Gastrocnemius medialis (tissue), 4 donors: ENCODE measurements at regions not wholly inside any gene's neighbourhood (a gene's known extent, or its start where the extent isn't known, plus 50 kb on each side); places are given as distances from the start of the nearest gene placed in this dataset.
"Not testable (repeated sequence)": the region's sequence is repeated elsewhere in the genome, so short reads cannot be mapped to it uniquely, and the experiment has no call there.

Experiments
- ATAC-seq, 2 donors: fragments of 150-250 bp; one replicate each; pipeline ENCODE4 v1.9.1; 2016
- DNase-seq, 2 donors: peaks; one replicate each; pipeline ENCODE4 v3.0.0-alpha.2; 2019
- H3K27ac ChIP-seq, 4 donors: fragments of 200-600 bp; sonication (generic); 1 replicate in 1 of 4; 2 replicates in 3 of 4; pipeline ENCODE4 v1.5.1; 2016 to 2018; ENCODE audit warnings: mild to moderate bottlenecking in 2 of 4, moderate library complexity in 1 of 4
- H3K27me3 ChIP-seq, 3 donors: fragments of 200-600 bp; sonication (generic) in 2 of 3; 1 replicate in 1 of 3; 2 replicates in 2 of 3; pipeline versions ENCODE4 v1.5.1 to v1.6.0; 2016 to 2019; ENCODE audit warnings: mild to moderate bottlenecking in 1 of 3, moderate library complexity in 1 of 3
- H3K36me3 ChIP-seq, 2 donors: fragments of 200-600 bp; sonication (generic) in 1 of 2; one replicate each; pipeline ENCODE4 v1.5.1; 2017 to 2018
- H3K4me1 ChIP-seq, 2 donors: fragments of 200-600 bp; sonication (generic) in 1 of 2; one replicate each; pipeline ENCODE4 v1.5.1; 2016 to 2017; ENCODE audit warnings: mild to moderate bottlenecking in 2 of 2
- H3K4me3 ChIP-seq, 4 donors: fragments of 200-600 bp; sonication (generic) in 3 of 4; 1 replicate in 1 of 4; 2 replicates in 3 of 4; pipeline ENCODE4 v1.5.1; 2016 to 2019; ENCODE audit warnings: mild to moderate bottlenecking in 2 of 4
- H3K9me3 ChIP-seq, 3 donors: fragments of 200-600 bp; sonication (generic) in 2 of 3; 1 replicate in 1 of 3; 2 replicates in 2 of 3; pipeline ENCODE4 v1.5.1; 2016 to 2019
- POLR2A ChIP-seq, 2 donors: fragments of 450-650 bp; IDR thresholded peaks; one replicate each; pipeline ENCODE4 v1.6.1; 2017; ENCODE audit warnings: antibody characterized with exemption in 2 of 2, mild to moderate bottlenecking in 2 of 2, moderate library complexity in 2 of 2
- in situ Hi-C, 4 donors: fragments of 200-750 bp; cut with MboI; loops; one replicate each; pipeline versions ENCODE4 v1.15.0 to v1.8.0; 2017; ENCODE audit warnings: low sequenced_read_pairs in 4 of 4
- intact Hi-C: fragments of 100-400 bp; cut with DNase I; formaldehyde crosslinking; loops from one replicate; pipeline ENCODE4 v1.15.1; 2023; ENCODE audit warnings: low total_unique reads
- TF ChIP-seq, protein P1 (sequence below), 5 experiments: fragments of 450-650 bp in 3 of 5; fragments of 200-600 bp in 2 of 5; sonication (generic) in 2 of 5; IDR thresholded peaks in 4 of 5; conservative IDR thresholded peaks in 1 of 5; 1 replicate in 4 of 5; 2 replicates in 1 of 5; pipeline ENCODE4 v1.5.1; 2016 to 2019; ENCODE audit warnings: antibody characterized with exemption in 5 of 5, mild to moderate bottlenecking in 3 of 5, moderate library complexity in 3 of 5

DNA sequence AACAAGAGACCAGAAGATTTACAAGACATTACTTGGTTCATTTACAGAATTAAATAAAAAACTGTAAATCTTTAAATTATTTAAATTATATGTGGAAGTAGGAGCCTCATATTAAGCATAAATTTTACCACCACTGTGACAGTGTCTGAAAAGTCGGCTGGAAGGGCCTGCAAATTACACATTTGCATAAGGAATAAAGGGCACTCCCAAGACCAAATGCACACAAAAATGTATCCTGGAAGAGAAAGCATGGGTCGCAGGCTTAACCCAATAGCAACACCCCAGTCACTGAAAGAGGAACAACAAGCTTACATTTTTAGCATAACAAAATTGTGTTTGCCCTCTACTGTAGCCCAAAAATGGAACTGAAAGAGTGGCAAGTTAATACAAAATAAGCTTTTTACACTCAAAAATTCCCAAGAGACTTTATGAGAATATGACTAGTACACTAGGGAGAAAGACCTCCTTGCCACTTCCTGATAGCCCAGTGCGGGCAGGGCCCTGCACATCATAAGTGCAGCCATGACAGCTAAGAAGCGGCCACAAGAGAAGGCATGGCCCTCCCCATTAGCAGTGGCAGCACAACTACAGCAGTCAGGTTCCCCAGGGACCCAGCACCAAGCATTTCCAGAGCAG, 482.0 kb downstream of the DTWD2 start:
- no peak for ATAC-seq
- Histone ChIP-seq H3K36me3 (no peaks in the 10 kb centered on the region), H3K27me3 (no peaks in the 10 kb centered on the region), H3K4me3 (no peak overlapping the region), H3K9me3 (no peaks in the 10 kb centered on the region), H3K4me1 (no peaks in the 10 kb centered on the region), H3K27ac (no peak overlapping the region)
- in situ Hi-C loops (no loop called here), intact Hi-C loops (no loop called here)
- no peak for DNase-seq
- no peak for TF ChIP-seq POLR2A (IDR thresholded peaks at IDR 0.05)
- TF ChIP-seq, protein P1, sequence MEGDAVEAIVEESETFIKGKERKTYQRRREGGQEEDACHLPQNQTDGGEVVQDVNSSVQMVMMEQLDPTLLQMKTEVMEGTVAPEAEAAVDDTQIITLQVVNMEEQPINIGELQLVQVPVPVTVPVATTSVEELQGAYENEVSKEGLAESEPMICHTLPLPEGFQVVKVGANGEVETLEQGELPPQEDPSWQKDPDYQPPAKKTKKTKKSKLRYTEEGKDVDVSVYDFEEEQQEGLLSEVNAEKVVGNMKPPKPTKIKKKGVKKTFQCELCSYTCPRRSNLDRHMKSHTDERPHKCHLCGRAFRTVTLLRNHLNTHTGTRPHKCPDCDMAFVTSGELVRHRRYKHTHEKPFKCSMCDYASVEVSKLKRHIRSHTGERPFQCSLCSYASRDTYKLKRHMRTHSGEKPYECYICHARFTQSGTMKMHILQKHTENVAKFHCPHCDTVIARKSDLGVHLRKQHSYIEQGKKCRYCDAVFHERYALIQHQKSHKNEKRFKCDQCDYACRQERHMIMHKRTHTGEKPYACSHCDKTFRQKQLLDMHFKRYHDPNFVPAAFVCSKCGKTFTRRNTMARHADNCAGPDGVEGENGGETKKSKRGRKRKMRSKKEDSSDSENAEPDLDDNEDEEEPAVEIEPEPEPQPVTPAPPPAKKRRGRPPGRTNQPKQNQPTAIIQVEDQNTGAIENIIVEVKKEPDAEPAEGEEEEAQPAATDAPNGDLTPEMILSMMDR (IDR thresholded peaks at IDR 0.05 in 4 of 5, conservative IDR thresholded peaks at IDR 0.05 in 1 of 5) = no peak

DNA sequence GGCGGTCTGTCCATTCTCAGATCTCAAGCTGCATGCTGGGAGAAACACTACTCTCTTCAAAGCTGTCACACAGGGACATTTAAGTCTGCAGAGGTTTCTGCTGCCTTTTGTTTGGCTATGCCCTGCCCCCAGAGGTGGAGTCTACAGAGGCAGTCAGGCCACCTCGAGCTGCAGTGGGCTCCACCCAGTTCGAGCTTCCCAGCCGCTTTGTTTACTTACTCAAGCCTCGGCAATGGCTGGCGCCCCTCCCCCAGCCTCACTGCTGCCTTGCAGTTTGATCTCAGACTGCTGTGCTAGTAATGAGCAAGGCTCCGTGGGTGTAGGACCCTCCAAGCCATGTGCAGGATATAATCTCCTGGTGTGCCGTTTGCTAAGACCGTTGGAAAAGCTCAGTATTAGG, 486.1 kb downstream of the DTWD2 start:
- in situ Hi-C loops, DNase-seq, H3K4me3 ChIP-seq, H3K27me3 ChIP-seq, intact Hi-C loops, H3K27ac ChIP-seq, H3K4me1 ChIP-seq, H3K9me3 ChIP-seq, H3K36me3 ChIP-seq, ATAC-seq: not testable (repeated sequence)

DNA sequence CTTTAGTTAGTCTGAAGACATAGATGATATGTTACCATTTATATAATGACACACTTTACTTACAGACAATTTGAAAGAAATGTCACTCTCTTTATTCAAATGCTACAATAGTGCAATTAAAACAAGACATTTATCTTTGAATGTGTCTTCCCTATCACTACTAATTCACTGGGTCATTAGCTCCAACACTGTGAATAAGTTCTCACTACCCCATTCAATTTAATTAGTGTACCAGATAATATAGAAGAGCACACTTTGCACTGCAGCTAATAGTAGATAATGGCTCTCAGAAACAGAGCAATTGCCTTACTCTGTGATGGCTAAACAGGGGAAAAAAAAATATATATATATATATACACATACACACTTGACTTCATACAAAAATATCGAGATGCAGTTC, 497.0 kb downstream of the DTWD2 start:
- no peaks in the 10 kb centered on the region for H3K4me1 ChIP-seq
- ATAC-seq = no peak
- H3K27me3 ChIP-seq = no peaks in the 10 kb centered on the region
- no peaks in the 10 kb centered on the region for H3K36me3 ChIP-seq
- DNase-seq = no peak
- no peak overlapping the region for H3K4me3 ChIP-seq
- intact Hi-C loops (no loop called here), in situ Hi-C loops (no loop called here)
- no peak overlapping the region for H3K27ac ChIP-seq
- H3K9me3 ChIP-seq = no peaks in the 10 kb centered on the region
- TF ChIP-seq, protein P1 (IDR thresholded peaks at IDR 0.05 in 4 of 5, conservative IDR thresholded peaks at IDR 0.05 in 1 of 5) = no peak
- no peak for TF ChIP-seq POLR2A (IDR thresholded peaks at IDR 0.05)

DNA sequence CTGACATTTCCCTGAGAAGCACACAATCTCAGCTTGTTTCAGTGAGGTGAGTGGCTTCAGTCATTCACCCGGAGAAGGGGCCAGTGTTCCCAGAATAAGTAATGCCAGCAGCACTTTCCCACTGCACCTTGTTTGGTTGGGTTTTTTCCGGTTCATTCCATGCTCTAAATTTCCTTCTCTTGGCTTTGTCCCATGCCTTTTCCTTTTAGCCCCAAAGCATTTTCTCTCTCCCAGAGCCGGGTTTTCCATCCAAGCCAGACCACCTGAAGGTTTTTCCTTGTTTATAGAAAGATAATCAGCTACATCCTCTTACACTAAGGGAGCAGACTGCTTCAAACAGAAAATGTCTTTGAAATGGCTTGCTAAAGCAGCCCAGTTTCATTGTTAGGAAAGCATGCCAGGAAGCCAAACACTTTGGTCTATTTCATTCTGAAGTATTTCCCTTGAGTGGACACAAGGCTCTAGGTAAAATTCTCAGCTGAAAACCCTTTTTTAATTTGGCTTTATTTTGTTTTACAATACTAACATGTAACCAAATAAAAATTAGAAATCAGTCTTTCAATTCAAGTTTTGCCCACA, 501.6 kb downstream of the DTWD2 start:
- TF ChIP-seq, protein P1 (IDR thresholded peaks at IDR 0.05 in 4 of 5, conservative IDR thresholded peaks at IDR 0.05 in 1 of 5) = no peak
- no peak for TF ChIP-seq POLR2A (IDR thresholded peaks at IDR 0.05)
- DNase-seq (no peak), ATAC-seq (no peak)
- in situ Hi-C loops (no loop called here), intact Hi-C loops (no loop called here)
- Histone ChIP-seq H3K27me3 (no peaks in the 10 kb centered on the region), H3K27ac (no peak overlapping the region), H3K4me1 (no peaks in the 10 kb centered on the region), H3K9me3 (no peaks in the 10 kb centered on the region), H3K36me3 (no peaks in the 10 kb centered on the region), H3K4me3 (no peak overlapping the region)

DNA sequence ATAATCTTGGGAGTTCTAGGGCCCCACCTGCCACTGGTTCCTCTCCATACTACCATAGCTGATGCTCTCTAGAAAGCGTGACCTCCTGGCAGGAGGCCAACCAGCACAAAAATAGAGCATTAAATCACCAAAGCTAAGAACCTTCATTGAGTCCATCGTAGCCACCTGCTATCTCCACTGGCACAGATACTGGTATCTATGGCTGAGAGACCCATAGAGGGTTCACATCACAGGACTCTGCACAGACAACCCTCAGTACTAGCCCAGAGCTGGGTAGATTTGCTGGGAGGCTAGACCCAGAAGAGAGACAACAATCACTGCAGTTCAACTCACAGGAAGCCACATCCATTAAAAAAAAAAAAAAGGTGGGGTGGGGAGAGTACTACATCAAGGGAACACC, 509.1 kb downstream of the DTWD2 start:
- Histone ChIP-seq H3K27ac (no peak overlapping the region), H3K4me3 (no peak overlapping the region), H3K4me1 (no peaks in the 10 kb centered on the region), H3K9me3 (no peaks in the 10 kb centered on the region), H3K27me3 (no peaks in the 10 kb centered on the region), H3K36me3 (no peaks in the 10 kb centered on the region)
- DNase-seq (no peak), ATAC-seq (no peak)
- intact Hi-C loops = no loop called here
- in situ Hi-C loops = no loop called here
- no peak for TF ChIP-seq POLR2A (IDR thresholded peaks at IDR 0.05)
- TF ChIP-seq, protein P1 (IDR thresholded peaks at IDR 0.05 in 4 of 5, conservative IDR thresholded peaks at IDR 0.05 in 1 of 5) = no peak
